ENCODE measurements at regions not wholly inside any gene's neighbourhood (a gene's known extent, or its start where the extent isn't known, plus 50 kb on each side); places are given as distances from the start of the nearest gene placed in this dataset.

- TF ChIP-seq CTCF (IDR thresholded peaks at IDR 0.05 in 2 of 3, conservative IDR thresholded peaks at IDR 0.05 in 1 of 3; ENCODE audit: borderline replicate concordance in 1 of 3, insufficient read depth in 1 of 3, low read depth in 2 of 3, low read length in 2 of 3) (no peak), POLR2A (IDR thresholded peaks at IDR 0.05; ENCODE audit: borderline replicate concordance, extremely low read depth, insufficient read depth, insufficient read length) (no peak), TCF7L2 (IDR thresholded peaks at IDR 0.05; ENCODE audit: borderline replicate concordance, extremely low read depth, insufficient read depth, insufficient read length) (no peak), RAD21 (IDR thresholded peaks at IDR 0.05; ENCODE audit: low read depth) (no peak), EZH2 (IDR thresholded peaks at IDR 0.05) (no peak), ZFX (IDR thresholded peaks at IDR 0.05) (no peak), POLR2AphosphoS5 (IDR thresholded peaks at IDR 0.05; ENCODE audit: low read depth, low read length) (no peak), REST (IDR thresholded peaks at IDR 0.05; ENCODE audit: low read depth) (no peak), JUND (IDR thresholded peaks at IDR 0.05) (no peak), EGR1 (IDR thresholded peaks at IDR 0.05; ENCODE audit: low read depth) (no peak), CEBPB (IDR thresholded peaks at IDR 0.05; ENCODE audit: low read depth) (no peak), FOSL1 (IDR thresholded peaks at IDR 0.05; ENCODE audit: low read depth) (no peak), SRF (IDR thresholded peaks at IDR 0.05; ENCODE audit: low read depth) (no peak), YY1 (IDR thresholded peaks at IDR 0.05; ENCODE audit: extremely low read depth, insufficient replicate concordance, low read depth, low read length) (no peak)
Observed at GRCh38 chr2:49514201-49514600, 359.9 kb upstream of the FSHR start.
